HG02588 (cell line): ENCODE measurements at regions not wholly inside any gene's neighbourhood (a gene's known extent, or its start where the extent isn't known, plus 50 kb on each side); places are given as distances from the start of the nearest gene placed in this dataset.
"Not testable (repeated sequence)": the region's sequence is repeated elsewhere in the genome, so short reads cannot be mapped to it uniquely, and the experiment has no call there.

Experiments
- ATAC-seq: cut with Tn5 transposase; IDR thresholded peaks from one replicate; pipeline ENCODE4 v1.9.1; 2021; ENCODE audit warnings: mild to moderate bottlenecking, moderate library complexity; ENCODE audit not compliant: unreplicated experiment

- no peak for ATAC-seq
Observed at GRCh38 chr15:98263787-98264186, 303.3 kb downstream of the ARRDC4 start.

GRCh38 chr15:98266295-98266694 lies 305.8 kb downstream of the ARRDC4 start:
- no peak for ATAC-seq

GRCh38 chr15:98268163-98268562 lies 307.7 kb downstream of the ARRDC4 start:
- no peak for ATAC-seq

- no peak for ATAC-seq
Observed at GRCh38 chr15:98272625-98273024, 312.1 kb downstream of the ARRDC4 start.

- no peak for ATAC-seq
Observed at GRCh38 chr15:98276018-98276417, 315.5 kb downstream of the ARRDC4 start.

- no peak for ATAC-seq
Observed at GRCh38 chr15:98277602-98278001, 317.1 kb downstream of the ARRDC4 start.

- no peak for ATAC-seq
Observed at GRCh38 chr15:98280284-98280975, 319.9 kb downstream of the ARRDC4 start.

GRCh38 chr15:98281130-98281529 lies 320.6 kb downstream of the ARRDC4 start:
- ATAC-seq: no peak

GRCh38 chr15:98282656-98283332 lies 322.3 kb downstream of the ARRDC4 start:
- ATAC-seq: no peak

- ATAC-seq: no peak
Observed at GRCh38 chr15:98286200-98286599, 325.7 kb downstream of the ARRDC4 start.

- no peak for ATAC-seq
Observed at GRCh38 chr15:98286831-98287230, 326.3 kb downstream of the ARRDC4 start.

- ATAC-seq: no peak
Observed at GRCh38 chr15:98288091-98288590, 327.6 kb downstream of the ARRDC4 start.

- ATAC-seq: no peak
Observed at GRCh38 chr15:98289747-98290146, 329.2 kb downstream of the ARRDC4 start.

GRCh38 chr15:98292442-98293240 lies 332.1 kb downstream of the ARRDC4 start:
- ATAC-seq: peak; percentile 57

- no peak for ATAC-seq
Observed at GRCh38 chr15:98294126-98294525, 333.6 kb downstream of the ARRDC4 start.

GRCh38 chr15:98295101-98295759 lies 334.7 kb downstream of the ARRDC4 start:
- ATAC-seq: not testable (repeated sequence)

- no peak for ATAC-seq
Observed at GRCh38 chr15:98296653-98297052, 336.1 kb downstream of the ARRDC4 start.

GRCh38 chr15:98304371-98304770 lies 343.9 kb downstream of the ARRDC4 start:
- no peak for ATAC-seq

- ATAC-seq: no peak
Observed at GRCh38 chr15:98308117-98308516, 340.2 kb upstream of the IGF1R start.

GRCh38 chr15:98311566-98312188 lies 336.7 kb upstream of the IGF1R start:
- no peak for ATAC-seq

- ATAC-seq: no peak
Observed at GRCh38 chr15:98312913-98313312, 335.4 kb upstream of the IGF1R start.
